ENCODE measurements at regions not wholly inside any gene's neighbourhood (a gene's known extent, or its start where the extent isn't known, plus 50 kb on each side); places are given as distances from the start of the nearest gene placed in this dataset.

- H3K4me3 Mint-ChIP-seq = no peak overlapping the region
- Histone ChIP-seq H2AFZ (ENCODE audit: low read length) (no peak overlapping the region), H3K27ac (ENCODE audit: insufficient read length, low read depth, low read length) (no peak overlapping the region), H3K4me2 (ENCODE audit: insufficient read depth, insufficient read length, low read length) (no peak overlapping the region), H3K27me3 (ENCODE audit: insufficient read depth, low read length) (no peaks in the 10 kb centered on the region), H3T11ph (ENCODE audit: low read length) (no peak overlapping the region), H2BK12ac (ENCODE audit: insufficient read length, low read depth, low read length) (no peak overlapping the region), H2BK20ac (ENCODE audit: low read depth, low read length, poor library complexity, severe bottlenecking) (no peak overlapping the region), H3K79me2 (ENCODE audit: insufficient read depth, low read length) (no peaks in the 10 kb centered on the region), H3K4ac (ENCODE audit: low read depth, low read length) (no peak overlapping the region), H4K8ac (replicated peaks; ENCODE audit: insufficient read length, low read depth, low read length) (no peak overlapping the region), H3K18ac (ENCODE audit: insufficient read length, low read depth, low read length) (no peak overlapping the region), H4K20me1 (ENCODE audit: control insufficient read depth, insufficient read depth, insufficient read length) (no peaks in the 10 kb centered on the region), H2BK15ac (ENCODE audit: low read depth, low read length) (no peak overlapping the region), H3K9me3 (ENCODE audit: control insufficient read depth, low read depth, low read length) (no peaks in the 10 kb centered on the region), H3K9ac (ENCODE audit: extremely low read depth, insufficient read length, low read length) (no peak overlapping the region), H2AK5ac (ENCODE audit: insufficient read length, low read length) (no peak overlapping the region), H3K79me1 (ENCODE audit: insufficient read depth, low read depth, low read length, poor library complexity, severe bottlenecking) (no peaks in the 10 kb centered on the region), H2BK120ac (ENCODE audit: low read depth, low read length, poor library complexity, severe bottlenecking) (no peak overlapping the region), H3K14ac (ENCODE audit: insufficient read depth, low read length) (no peak overlapping the region), H2BK5ac (ENCODE audit: insufficient read length, low read length) (no peak overlapping the region), H3K4me1 (ENCODE audit: insufficient read depth, low read length) (no peaks in the 10 kb centered on the region), H4K91ac (ENCODE audit: insufficient read length, low read depth, low read length) (no peak overlapping the region), H4K5ac (ENCODE audit: insufficient read length, low read depth, low read length) (no peak overlapping the region), H3K56ac (ENCODE audit: insufficient read length, low read depth, low read length) (no peak overlapping the region), H3K23me2 (ENCODE audit: insufficient read length, low read depth, low read length, poor library complexity, severe bottlenecking) (no peaks in the 10 kb centered on the region), H3K23ac (ENCODE audit: insufficient read length, low read depth, low read length) (no peak overlapping the region)
- no peaks in the 10 kb centered on the region for H3K27me3 Mint-ChIP-seq (ENCODE audit: low read depth)
- no peak for TF ChIP-seq CTCF (conservative IDR thresholded peaks at IDR 0.05)
- H3K27ac Mint-ChIP-seq = no peak overlapping the region
- DNase-seq = no peak
- H3K36me3 Mint-ChIP-seq (ENCODE audit: insufficient read depth in 1 of 3, low read depth in 3 of 3) = 0 out of 7 replicates have a peak, but pooled peaks cover 0 to 5% (median 0%) of the 10 kb centered on the region in 3 experiments
- no CpG with 5 or more reads among the region's 2 CpGs for WGBS (ENCODE audit: extremely low coverage, insufficient read length, low lambda C conversion rate)
- H3K9me3 Mint-ChIP-seq = no peaks in the 10 kb centered on the region; a peak in 1 of 5 replicates
- peaks cover 6 to 12% of the 10 kb centered on the region in 2 experiments for H3K4me1 Mint-ChIP-seq
Observed at GRCh38 chr2:147231607-147232006, 613.2 kb upstream of the ACVR2A start.
